ENCODE measurements at regions not wholly inside any gene's neighbourhood (a gene's known extent, or its start where the extent isn't known, plus 50 kb on each side); places are given as distances from the start of the nearest gene placed in this dataset.

- no peak for TF ChIP-seq CTCF (IDR thresholded peaks at IDR 0.05; ENCODE audit: insufficient read depth, low read length, poor library complexity, severe bottlenecking)
- DNase-seq (ENCODE audit: extremely low read depth, insufficient read length): no peak
- Histone ChIP-seq H3K36me3 (ENCODE audit: control insufficient read depth, insufficient read depth, low read length) (no peaks in the 10 kb centered on the region), H3K4me3 (replicated peaks; ENCODE audit: low read depth, low read length) (no peak overlapping the region), H3K27me3 (replicated peaks; ENCODE audit: control insufficient read depth, insufficient read depth, low read length) (no peaks in the 10 kb centered on the region)
These were observed 210.5 kb upstream of the DPP10 start for GRCh38 chr2:114231921-114232320.

- no peaks in the 10 kb centered on the region for H3K36me3 ChIP-seq (ENCODE audit: control insufficient read depth, insufficient read depth, low read length)
- no peak overlapping the region for H3K4me3 ChIP-seq (replicated peaks; ENCODE audit: low read depth, low read length)
- DNase-seq (ENCODE audit: extremely low read depth, insufficient read length): no peak
- H3K27me3 ChIP-seq (replicated peaks; ENCODE audit: control insufficient read depth, insufficient read depth, low read length): no peaks in the 10 kb centered on the region
- no peak for TF ChIP-seq CTCF (IDR thresholded peaks at IDR 0.05; ENCODE audit: insufficient read depth, low read length, poor library complexity, severe bottlenecking)
These were observed 205.1 kb upstream of the DPP10 start for GRCh38 chr2:114237331-114237730.

- no peak for TF ChIP-seq CTCF (IDR thresholded peaks at IDR 0.05; ENCODE audit: insufficient read depth, low read length, poor library complexity, severe bottlenecking)
- Histone ChIP-seq H3K36me3 (ENCODE audit: control insufficient read depth, insufficient read depth, low read length) (no peaks in the 10 kb centered on the region), H3K4me3 (replicated peaks; ENCODE audit: low read depth, low read length) (no peak overlapping the region), H3K27me3 (replicated peaks; ENCODE audit: control insufficient read depth, insufficient read depth, low read length) (no peaks in the 10 kb centered on the region)
- no peak for DNase-seq (ENCODE audit: extremely low read depth, insufficient read length)
These were observed 203.4 kb upstream of the DPP10 start for GRCh38 chr2:114238910-114239559.

- Histone ChIP-seq H3K27me3 (replicated peaks; ENCODE audit: control insufficient read depth, insufficient read depth, low read length) (no peaks in the 10 kb centered on the region), H3K4me3 (replicated peaks; ENCODE audit: low read depth, low read length) (no peak overlapping the region), H3K36me3 (ENCODE audit: control insufficient read depth, insufficient read depth, low read length) (no peaks in the 10 kb centered on the region)
- DNase-seq (ENCODE audit: extremely low read depth, insufficient read length): no peak
- TF ChIP-seq CTCF (IDR thresholded peaks at IDR 0.05; ENCODE audit: insufficient read depth, low read length, poor library complexity, severe bottlenecking): no peak
These were observed 193.8 kb upstream of the DPP10 start for GRCh38 chr2:114248648-114249047.

GRCh38 chr2:114252713-114253112 lies 189.7 kb upstream of the DPP10 start:
- H3K4me3 ChIP-seq (replicated peaks; ENCODE audit: low read depth, low read length): no peak overlapping the region
- no peak for DNase-seq (ENCODE audit: extremely low read depth, insufficient read length)
- no peaks in the 10 kb centered on the region for H3K27me3 ChIP-seq (replicated peaks; ENCODE audit: control insufficient read depth, insufficient read depth, low read length)
- TF ChIP-seq CTCF (IDR thresholded peaks at IDR 0.05; ENCODE audit: insufficient read depth, low read length, poor library complexity, severe bottlenecking): no peak
- H3K36me3 ChIP-seq (ENCODE audit: control insufficient read depth, insufficient read depth, low read length): no peaks in the 10 kb centered on the region

GRCh38 chr2:114254875-114255274 lies 187.6 kb upstream of the DPP10 start:
- no peaks in the 10 kb centered on the region for H3K36me3 ChIP-seq (ENCODE audit: control insufficient read depth, insufficient read depth, low read length)
- TF ChIP-seq CTCF (IDR thresholded peaks at IDR 0.05; ENCODE audit: insufficient read depth, low read length, poor library complexity, severe bottlenecking): no peak
- H3K4me3 ChIP-seq (replicated peaks; ENCODE audit: low read depth, low read length): no peak overlapping the region
- H3K27me3 ChIP-seq (replicated peaks; ENCODE audit: control insufficient read depth, insufficient read depth, low read length): no peaks in the 10 kb centered on the region
- no peak for DNase-seq (ENCODE audit: extremely low read depth, insufficient read length)

Data from GM06990 (cell line).